ENCODE measurements at regions not wholly inside any gene's neighbourhood (a gene's known extent, or its start where the extent isn't known, plus 50 kb on each side); places are given as distances from the start of the nearest gene placed in this dataset.

- TF ChIP-seq SRF (IDR thresholded peaks at IDR 0.05; ENCODE audit: low read depth) (no peak), CTCF (IDR thresholded peaks at IDR 0.05 in 2 of 3, conservative IDR thresholded peaks at IDR 0.05 in 1 of 3; ENCODE audit: borderline replicate concordance in 1 of 3, insufficient read depth in 1 of 3, low read depth in 2 of 3, low read length in 2 of 3) (no peak), EZH2 (IDR thresholded peaks at IDR 0.05) (no peak), POLR2A (IDR thresholded peaks at IDR 0.05; ENCODE audit: borderline replicate concordance, extremely low read depth, insufficient read depth, insufficient read length) (no peak), EZH2phosphoT487 (IDR thresholded peaks at IDR 0.05; ENCODE audit: borderline replicate concordance) (no peak), POLR2AphosphoS5 (IDR thresholded peaks at IDR 0.05; ENCODE audit: low read depth, low read length) (no peak), SIN3A (IDR thresholded peaks at IDR 0.05; ENCODE audit: low read depth) (no peak), CEBPB (IDR thresholded peaks at IDR 0.05; ENCODE audit: low read depth) (no peak), RAD21 (IDR thresholded peaks at IDR 0.05; ENCODE audit: low read depth) (no peak), YY1 (IDR thresholded peaks at IDR 0.05; ENCODE audit: extremely low read depth, insufficient replicate concordance, low read depth, low read length) (no peak), MAX (IDR thresholded peaks at IDR 0.05) (no peak), ELF1 (IDR thresholded peaks at IDR 0.05; ENCODE audit: borderline replicate concordance, low read depth) (no peak)
- TF ChIP-seq, protein P1, sequence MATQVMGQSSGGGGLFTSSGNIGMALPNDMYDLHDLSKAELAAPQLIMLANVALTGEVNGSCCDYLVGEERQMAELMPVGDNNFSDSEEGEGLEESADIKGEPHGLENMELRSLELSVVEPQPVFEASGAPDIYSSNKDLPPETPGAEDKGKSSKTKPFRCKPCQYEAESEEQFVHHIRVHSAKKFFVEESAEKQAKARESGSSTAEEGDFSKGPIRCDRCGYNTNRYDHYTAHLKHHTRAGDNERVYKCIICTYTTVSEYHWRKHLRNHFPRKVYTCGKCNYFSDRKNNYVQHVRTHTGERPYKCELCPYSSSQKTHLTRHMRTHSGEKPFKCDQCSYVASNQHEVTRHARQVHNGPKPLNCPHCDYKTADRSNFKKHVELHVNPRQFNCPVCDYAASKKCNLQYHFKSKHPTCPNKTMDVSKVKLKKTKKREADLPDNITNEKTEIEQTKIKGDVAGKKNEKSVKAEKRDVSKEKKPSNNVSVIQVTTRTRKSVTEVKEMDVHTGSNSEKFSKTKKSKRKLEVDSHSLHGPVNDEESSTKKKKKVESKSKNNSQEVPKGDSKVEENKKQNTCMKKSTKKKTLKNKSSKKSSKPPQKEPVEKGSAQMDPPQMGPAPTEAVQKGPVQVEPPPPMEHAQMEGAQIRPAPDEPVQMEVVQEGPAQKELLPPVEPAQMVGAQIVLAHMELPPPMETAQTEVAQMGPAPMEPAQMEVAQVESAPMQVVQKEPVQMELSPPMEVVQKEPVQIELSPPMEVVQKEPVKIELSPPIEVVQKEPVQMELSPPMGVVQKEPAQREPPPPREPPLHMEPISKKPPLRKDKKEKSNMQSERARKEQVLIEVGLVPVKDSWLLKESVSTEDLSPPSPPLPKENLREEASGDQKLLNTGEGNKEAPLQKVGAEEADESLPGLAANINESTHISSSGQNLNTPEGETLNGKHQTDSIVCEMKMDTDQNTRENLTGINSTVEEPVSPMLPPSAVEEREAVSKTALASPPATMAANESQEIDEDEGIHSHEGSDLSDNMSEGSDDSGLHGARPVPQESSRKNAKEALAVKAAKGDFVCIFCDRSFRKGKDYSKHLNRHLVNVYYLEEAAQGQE (IDR thresholded peaks at IDR 0.05; ENCODE audit: low read depth), result no peak
- TF ChIP-seq, protein P2, sequence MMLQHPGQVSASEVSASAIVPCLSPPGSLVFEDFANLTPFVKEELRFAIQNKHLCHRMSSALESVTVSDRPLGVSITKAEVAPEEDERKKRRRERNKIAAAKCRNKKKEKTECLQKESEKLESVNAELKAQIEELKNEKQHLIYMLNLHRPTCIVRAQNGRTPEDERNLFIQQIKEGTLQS (IDR thresholded peaks at IDR 0.05), result no peak
Measured at GRCh38 chr9:14424289-14424688, 110.3 kb upstream of the NFIB start.

Data from HCT116 (cell line).